ENCODE measurements at regions not wholly inside any gene's neighbourhood (a gene's known extent, or its start where the extent isn't known, plus 50 kb on each side); places are given as distances from the start of the nearest gene placed in this dataset.
A peak's percentile ranks its signal among the peaks of the same experiment; 100 is the strongest.
"Not testable (repeated sequence)": the region's sequence is repeated elsewhere in the genome, so short reads cannot be mapped to it uniquely, and the experiment has no call there.

GRCh38 chr6:71602385-71603007, 283.9 kb upstream of the RIMS1 start:
- DNase-seq: no peak

GRCh38 chr6:71603021-71603420, 283.3 kb upstream of the RIMS1 start:
- DNase-seq: peak; percentile 22

GRCh38 chr6:71608646-71609045, 277.7 kb upstream of the RIMS1 start:
- DNase-seq: no peak

- no peak for DNase-seq
Observed at GRCh38 chr6:71619836-71620235, 266.5 kb upstream of the RIMS1 start.

- no peak for DNase-seq
Observed at GRCh38 chr6:71621918-71622519, 264.3 kb upstream of the RIMS1 start.

GRCh38 chr6:71642120-71642519, 244.2 kb upstream of the RIMS1 start:
- no peak for DNase-seq

- no peak for DNase-seq
Observed at GRCh38 chr6:71642793-71643192, 243.6 kb upstream of the RIMS1 start.

GRCh38 chr6:71645299-71645698, 241.1 kb upstream of the RIMS1 start:
- DNase-seq: no peak

GRCh38 chr6:71649915-71650314, 236.4 kb upstream of the RIMS1 start:
- DNase-seq: no peak

GRCh38 chr6:71651636-71652035, 234.7 kb upstream of the RIMS1 start:
- DNase-seq: no peak

- no peak for DNase-seq
Observed at GRCh38 chr6:71656121-71656520, 230.2 kb upstream of the RIMS1 start.

- no peak for DNase-seq
Observed at GRCh38 chr6:71665931-71666330, 220.4 kb upstream of the RIMS1 start.

GRCh38 chr6:71672876-71673275, 213.5 kb upstream of the RIMS1 start:
- no peak for DNase-seq

GRCh38 chr6:71675386-71675785, 211.0 kb upstream of the RIMS1 start:
- DNase-seq: no peak

GRCh38 chr6:71676298-71676697, 210.1 kb upstream of the RIMS1 start:
- no peak for DNase-seq

- DNase-seq: no peak
Observed at GRCh38 chr6:71678091-71678490, 208.3 kb upstream of the RIMS1 start.

- DNase-seq: no peak
Observed at GRCh38 chr6:71681234-71681867, 205.0 kb upstream of the RIMS1 start.

- DNase-seq: not testable (repeated sequence)
Observed at GRCh38 chr6:71686021-71686677, 200.2 kb upstream of the RIMS1 start.

- DNase-seq: no peak
Observed at GRCh38 chr6:71698702-71699101, 187.6 kb upstream of the RIMS1 start.

GRCh38 chr6:71706523-71706922, 179.8 kb upstream of the RIMS1 start:
- no peak for DNase-seq

GRCh38 chr6:71707059-71707458, 179.3 kb upstream of the RIMS1 start:
- no peak for DNase-seq

GRCh38 chr6:71720705-71721104, 165.6 kb upstream of the RIMS1 start:
- no peak for DNase-seq

- DNase-seq: no peak
Observed at GRCh38 chr6:71721642-71722041, 164.7 kb upstream of the RIMS1 start.
